A549 (cell line): ENCODE measurements at regions not wholly inside any gene's neighbourhood (a gene's known extent, or its start where the extent isn't known, plus 50 kb on each side); places are given as distances from the start of the nearest gene placed in this dataset.

ENCODE experiments used
- ATAC-seq, 2 experiments: fragments of 200-7000 bp in 1 of 2; fragments of >200 bp in 1 of 2; cut with Nextera tagmentation in 1 of 2; cut with Tn5 transposase in 1 of 2; 3 replicates each; pipeline versions ENCODE4 v1.8.0 to v1.9.1; 2018 to 2020; ENCODE audit warnings: mild to moderate bottlenecking in 1 of 2, moderate library complexity in 1 of 2
- CTCF ChIA-PET: fragments of 300-600 bp; sonication (Branson Sonifier 250); formaldehyde crosslinking; extraction: SDS; loops from one replicate; lab custom pipeline; 2021; ENCODE audit warnings: antibody characterized with exemption, inconsistent platforms; lab: Yijun Ruan, JAX
- POLR2A ChIA-PET: fragments of 350-600 bp; formaldehyde crosslinking; extraction: SDS; loops from one replicate; lab custom pipeline; 2021; ENCODE audit warnings: antibody characterized with exemption, inconsistent platforms; lab: Yijun Ruan, JAX
- DNase-seq, 2 experiments: peaks; one replicate each; pipeline versions ENCODE4 v3.0.0 to v3.0.0-alpha.2; 2011 to 2016; ENCODE audit warnings: low read depth in 1 of 2, low spot score in 1 of 2
- FAIRE-seq: peaks from 2 replicates; lab custom pipeline; 2011; peaks lifted over from hg19 to GRCh38; lab: Jason Lieb, UNC
- H3K27ac ChIP-seq, 2 experiments: fragments of >200 bp; sonication (Bioruptor Twin); formaldehyde crosslinking; 3 replicates each; pipeline ENCODE4 v1.5.1; 2016 to 2017
- H3K4me1 ChIP-seq: fragments of >200 bp; sonication (Bioruptor Twin); formaldehyde crosslinking; 3 replicates; pipeline ENCODE4 v1.6.1; 2016
- H3K4me2 ChIP-seq: fragments of >200 bp; sonication (Bioruptor Twin); formaldehyde crosslinking; 3 replicates; pipeline ENCODE4 v1.6.1; 2016
- H3K4me3 ChIP-seq: fragments of >200 bp; sonication (Bioruptor Twin); formaldehyde crosslinking; 3 replicates; pipeline ENCODE4 v1.5.1; 2016
- H3K9me3 ChIP-seq: fragments of >200 bp; sonication (Bioruptor Twin); formaldehyde crosslinking; 3 replicates; pipeline ENCODE4 v1.6.1; 2016
- CEBPB ChIP-seq, 2 experiments: fragments of >200 bp in 1 of 2; sonication (Bioruptor Twin) in 1 of 2; formaldehyde crosslinking in 1 of 2; IDR thresholded peaks; 2 replicates each; pipeline ENCODE4 v1.6.1; 2012 to 2016
- CHD2 ChIP-seq: fragments of 150-350 bp; IDR thresholded peaks from 2 replicates; pipeline ENCODE4 v1.6.1; 2014; ENCODE audit warnings: low read length; ENCODE audit not compliant: partially characterized antibody
- CHD4 ChIP-seq: fragments of 200-600 bp; sonication (generic); IDR thresholded peaks from 2 replicates; pipeline ENCODE4 v1.6.1; 2016; ENCODE audit warnings: antibody characterized with exemption, mild to moderate bottlenecking, borderline replicate concordance
- EHMT2 ChIP-seq: fragments of 200-600 bp; sonication (generic); IDR thresholded peaks from 2 replicates; pipeline ENCODE4 v1.6.1; 2016; ENCODE audit warnings: antibody characterized with exemption, low read depth, mild to moderate bottlenecking, moderate library complexity
- FOSB ChIP-seq: fragments of 250-450 bp; sonication (Bioruptor Pico); IDR thresholded peaks from 2 replicates; pipeline ENCODE4 v1.5.0; 2020; ENCODE audit warnings: mild to moderate bottlenecking, moderate library complexity
- FOSL2 ChIP-seq, 2 experiments: fragments of 450-650 bp in 1 of 2; fragments of >200 bp in 1 of 2; sonication (Bioruptor Twin) in 1 of 2; formaldehyde crosslinking; IDR thresholded peaks; 2 replicates each; pipeline versions ENCODE4 v1.5.0 to v1.6.1; 2016 to 2020; ENCODE audit warnings: mild to moderate bottlenecking in 1 of 2, moderate library complexity in 1 of 2
- FOXS1 ChIP-seq: fragments of 250-450 bp; sonication (Bioruptor Pico); IDR thresholded peaks from 2 replicates; pipeline ENCODE4 v1.5.0; 2020; ENCODE audit warnings: mild to moderate bottlenecking, moderate library complexity
- GATA3 ChIP-seq: IDR thresholded peaks from 2 replicates; pipeline ENCODE4 v1.6.1; 2012; ENCODE audit warnings: borderline replicate concordance
- HEYL ChIP-seq: fragments of 250-450 bp; sonication (Bioruptor Pico); IDR thresholded peaks from 2 replicates; pipeline ENCODE4 v1.8.0; 2021; ENCODE audit warnings: mild to moderate bottlenecking, moderate library complexity
- JUNB ChIP-seq: fragments of >200 bp; sonication (Bioruptor Twin); formaldehyde crosslinking; IDR thresholded peaks from 2 replicates; pipeline ENCODE4 v1.6.1; 2016
- KDM5A ChIP-seq: fragments of 200-600 bp; sonication (generic); IDR thresholded peaks from 2 replicates; pipeline ENCODE4 v1.6.1; 2016; ENCODE audit warnings: antibody characterized with exemption, mild to moderate bottlenecking
- MAFK ChIP-seq: fragments of 450-650 bp; IDR thresholded peaks from 2 replicates; pipeline ENCODE4 v1.6.1; 2014; ENCODE audit not compliant: partially characterized antibody
- NPAS2 ChIP-seq: fragments of 250-450 bp; sonication (Bioruptor Pico); IDR thresholded peaks from 2 replicates; pipeline ENCODE4 v1.8.0; 2022; ENCODE audit warnings: mild to moderate bottlenecking, moderate library complexity, borderline replicate concordance
- PHF8 ChIP-seq: fragments of 200-600 bp; sonication (generic); IDR thresholded peaks from 2 replicates; pipeline ENCODE4 v1.6.1; 2016; ENCODE audit warnings: low read depth, mild to moderate bottlenecking, antibody characterized with exemption, moderate library complexity, borderline replicate concordance
- POLR2A ChIP-seq: IDR thresholded peaks from 2 replicates; pipeline ENCODE4 v1.6.1; 2012; ENCODE audit warnings: mild to moderate bottlenecking, low read length
- RARB ChIP-seq: fragments of 250-450 bp; sonication (Bioruptor Pico); IDR thresholded peaks from 2 replicates; pipeline ENCODE4 v1.8.0; 2021; ENCODE audit warnings: mild to moderate bottlenecking, moderate library complexity
- RNF2 ChIP-seq: fragments of 200-600 bp; sonication (generic); IDR thresholded peaks from 2 replicates; pipeline ENCODE4 v1.6.1; 2016; ENCODE audit warnings: low read depth, mild to moderate bottlenecking, antibody characterized with exemption, moderate library complexity, borderline replicate concordance
- SMC3 ChIP-seq: fragments of >200 bp; sonication (Bioruptor Twin); formaldehyde crosslinking; IDR thresholded peaks from 3 replicates; pipeline ENCODE4 v1.6.1; 2018; ENCODE audit warnings: inconsistent platforms
- SREBF2 ChIP-seq: fragments of 450-650 bp; IDR thresholded peaks from 2 replicates; pipeline ENCODE4 v1.6.1; 2014; ENCODE audit warnings: mild to moderate bottlenecking, moderate library complexity
- ZFP36 ChIP-seq: fragments of 450-650 bp; IDR thresholded peaks from 2 replicates; pipeline ENCODE4 v1.6.1; 2014; ENCODE audit warnings: borderline replicate concordance; ENCODE audit not compliant: partially characterized antibody
- ZSCAN20 ChIP-seq: fragments of 250-450 bp; sonication (Bioruptor Pico); IDR thresholded peaks from 2 replicates; pipeline ENCODE4 v1.8.0; 2022; ENCODE audit warnings: mild to moderate bottlenecking, moderate library complexity
- WGBS: methylation state at CpG from one replicate; pipeline ENCODE4 v1.1.6; 2017; ENCODE audit errors: missing lambda C conversion rate; 5-methylcytosine and 5-hydroxymethylcytosine counted together
- TF ChIP-seq, protein P1 (sequence below): fragments of >200 bp; sonication (Bioruptor Twin); formaldehyde crosslinking; IDR thresholded peaks from 3 replicates; pipeline ENCODE4 v1.6.1; 2016
- TF ChIP-seq, protein P2 (sequence below): fragments of 450-650 bp; IDR thresholded peaks from 2 replicates; pipeline ENCODE4 v1.6.1; 2014; ENCODE audit warnings: antibody characterized with exemption
- TF ChIP-seq, protein P3 (sequence below): IDR thresholded peaks from 2 replicates; pipeline ENCODE4 v1.6.1; 2012
- TF ChIP-seq, protein P4 (sequence below): fragments of 150-350 bp; IDR thresholded peaks from 2 replicates; pipeline ENCODE4 v1.6.1; 2014; ENCODE audit warnings: low read depth, mild to moderate bottlenecking, low read length
- TF ChIP-seq, protein P5 (sequence below): IDR thresholded peaks from 2 replicates; pipeline ENCODE4 v1.6.1; 2012
- TF ChIP-seq, protein P6 (sequence below): fragments of 250-450 bp; sonication (Bioruptor Pico); IDR thresholded peaks from 2 replicates; pipeline ENCODE4 v1.5.0; 2021; ENCODE audit warnings: mild to moderate bottlenecking, moderate library complexity, borderline replicate concordance
- TF ChIP-seq, protein P7 (sequence below): IDR thresholded peaks from 2 replicates; pipeline ENCODE4 v1.6.1; 2012; ENCODE audit warnings: low read depth, borderline replicate concordance

DNA sequence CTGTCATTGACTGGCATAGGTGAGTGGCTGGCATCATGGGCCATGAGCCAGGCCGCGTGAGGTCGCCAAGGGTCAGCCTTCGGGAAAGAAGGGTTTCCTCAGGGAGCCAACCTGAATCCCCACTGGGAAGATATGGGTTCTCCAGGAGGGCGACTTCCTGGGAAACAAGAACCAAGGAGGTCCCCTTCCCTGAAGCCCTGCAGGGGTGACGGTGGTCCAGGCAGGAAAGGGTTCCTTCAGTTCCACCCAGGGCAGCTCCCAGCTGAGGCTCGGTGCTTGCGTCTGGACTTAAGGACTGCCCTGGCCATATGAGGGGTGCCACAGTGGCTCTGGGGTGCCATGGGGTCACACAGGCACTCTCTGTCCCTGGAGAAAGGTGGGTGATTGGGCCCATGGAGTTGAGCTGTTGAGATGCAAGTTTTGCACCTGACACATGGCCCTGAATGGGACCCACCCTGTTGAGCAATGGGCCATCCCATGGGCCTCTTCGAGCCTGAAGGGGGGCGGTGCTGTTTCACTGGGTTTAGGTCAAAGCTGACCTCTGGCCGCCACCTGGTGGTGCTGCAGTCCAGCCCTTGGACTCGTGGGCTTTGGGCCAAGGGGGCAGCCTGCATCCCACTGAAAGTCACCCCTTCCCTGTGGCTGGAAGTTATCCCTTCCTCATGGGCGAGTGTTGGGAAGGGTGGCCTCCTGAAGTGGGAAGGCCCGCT lies 228.1 kb downstream of the SNRPN start:
- H3K4me1 ChIP-seq: no peaks in the 10 kb centered on the region
- CTCF ChIA-PET: no interaction called here
- no peak overlapping the region for H3K27ac ChIP-seq
- WGBS: 45% methylated on average over 6 of the region's 14 CpGs
- POLR2A ChIA-PET: no interaction called here
- DNase-seq (no peak), ATAC-seq (no peak), FAIRE-seq (no peak)
- TF ChIP-seq SREBF2 (no peak), JUNB (no peak), KDM5A (no peak), MAFK (no peak), CHD4 (no peak), ZFP36 (no peak), RNF2 (no peak), CEBPB (IDR thresholded peaks at IDR 0.05) (no peak), ZSCAN20 (no peak), NPAS2 (CRISPR knock-in tag) (no peak)
- TF ChIP-seq, protein P1, sequence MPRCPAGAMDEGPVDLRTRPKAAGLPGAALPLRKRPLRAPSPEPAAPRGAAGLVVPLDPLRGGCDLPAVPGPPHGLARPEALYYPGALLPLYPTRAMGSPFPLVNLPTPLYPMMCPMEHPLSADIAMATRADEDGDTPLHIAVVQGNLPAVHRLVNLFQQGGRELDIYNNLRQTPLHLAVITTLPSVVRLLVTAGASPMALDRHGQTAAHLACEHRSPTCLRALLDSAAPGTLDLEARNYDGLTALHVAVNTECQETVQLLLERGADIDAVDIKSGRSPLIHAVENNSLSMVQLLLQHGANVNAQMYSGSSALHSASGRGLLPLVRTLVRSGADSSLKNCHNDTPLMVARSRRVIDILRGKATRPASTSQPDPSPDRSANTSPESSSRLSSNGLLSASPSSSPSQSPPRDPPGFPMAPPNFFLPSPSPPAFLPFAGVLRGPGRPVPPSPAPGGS: no peak
- no peak overlapping the region for H3K4me3 ChIP-seq
- H3K4me2 ChIP-seq: no peak overlapping the region
- H3K9me3 ChIP-seq: no peaks in the 10 kb centered on the region; the same call in 2 of the 3 replicates

DNA sequence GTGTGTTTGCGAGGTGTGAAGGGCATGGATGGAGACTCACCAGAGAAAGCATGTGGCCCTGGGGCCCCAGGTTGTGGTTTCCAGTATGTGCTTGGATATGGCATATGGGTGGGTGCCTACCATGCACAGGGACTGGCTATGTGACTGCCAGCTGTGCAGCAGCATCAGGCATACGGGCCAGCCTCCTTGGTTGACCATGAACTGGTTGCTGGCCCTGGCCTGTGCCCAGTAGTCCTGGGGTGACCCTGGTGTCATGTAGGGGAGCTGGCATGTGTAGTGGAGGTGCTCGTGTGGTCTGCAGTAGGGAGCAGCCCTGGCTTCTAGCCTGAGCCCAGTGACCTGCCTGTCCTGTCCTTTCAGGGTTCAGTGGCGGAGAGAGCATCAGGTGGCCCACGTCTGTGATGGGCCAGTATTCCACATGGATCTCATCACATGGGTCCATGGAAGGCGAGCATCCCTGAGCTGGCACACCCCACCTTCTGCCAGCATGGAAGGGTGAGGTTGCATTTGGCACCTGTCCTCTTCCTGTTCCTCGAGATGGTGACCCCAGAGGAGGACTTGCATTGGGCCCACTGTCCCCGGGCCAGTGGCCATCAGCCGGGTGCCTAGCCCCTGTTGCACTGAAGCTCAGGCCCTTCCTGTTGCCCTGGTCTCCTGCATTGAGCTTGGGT lies 228.9 kb downstream of the SNRPN start:
- Histone ChIP-seq H3K27ac (no peak overlapping the region), H3K4me1 (no peaks in the 10 kb centered on the region), H3K4me2 (no peak overlapping the region), H3K9me3 (no peaks in the 10 kb centered on the region; the same call in 2 of the 3 replicates), H3K4me3 (no peak overlapping the region)
- ChIA-PET POLR2A (no interaction called here), CTCF (no interaction called here)
- WGBS: 0% methylated on average over 4 of the region's 9 CpGs
- DNase-seq (no peak), FAIRE-seq (no peak), ATAC-seq (no peak)
- TF ChIP-seq, protein P2, sequence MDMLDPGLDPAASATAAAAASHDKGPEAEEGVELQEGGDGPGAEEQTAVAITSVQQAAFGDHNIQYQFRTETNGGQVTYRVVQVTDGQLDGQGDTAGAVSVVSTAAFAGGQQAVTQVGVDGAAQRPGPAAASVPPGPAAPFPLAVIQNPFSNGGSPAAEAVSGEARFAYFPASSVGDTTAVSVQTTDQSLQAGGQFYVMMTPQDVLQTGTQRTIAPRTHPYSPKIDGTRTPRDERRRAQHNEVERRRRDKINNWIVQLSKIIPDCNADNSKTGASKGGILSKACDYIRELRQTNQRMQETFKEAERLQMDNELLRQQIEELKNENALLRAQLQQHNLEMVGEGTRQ: no peak
- TF ChIP-seq, protein P3, sequence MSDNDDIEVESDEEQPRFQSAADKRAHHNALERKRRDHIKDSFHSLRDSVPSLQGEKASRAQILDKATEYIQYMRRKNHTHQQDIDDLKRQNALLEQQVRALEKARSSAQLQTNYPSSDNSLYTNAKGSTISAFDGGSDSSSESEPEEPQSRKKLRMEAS: no peak
- TF ChIP-seq SREBF2 (no peak), PHF8 (no peak), FOXS1 (CRISPR knock-in tag) (no peak), EHMT2 (no peak), FOSL2 (IDR thresholded peaks at IDR 0.05) (no peak), FOSL2 (CRISPR knock-in tag; IDR thresholded peaks at IDR 0.05) (no peak), CHD2 (no peak), HEYL (CRISPR knock-in tag) (no peak), GATA3 (no peak), CEBPB (IDR thresholded peaks at IDR 0.05) (no peak), FOSB (CRISPR knock-in tag) (no peak), SMC3 (no peak), RARB (CRISPR knock-in tag) (no peak), POLR2A (no peak)
- TF ChIP-seq, protein P4, sequence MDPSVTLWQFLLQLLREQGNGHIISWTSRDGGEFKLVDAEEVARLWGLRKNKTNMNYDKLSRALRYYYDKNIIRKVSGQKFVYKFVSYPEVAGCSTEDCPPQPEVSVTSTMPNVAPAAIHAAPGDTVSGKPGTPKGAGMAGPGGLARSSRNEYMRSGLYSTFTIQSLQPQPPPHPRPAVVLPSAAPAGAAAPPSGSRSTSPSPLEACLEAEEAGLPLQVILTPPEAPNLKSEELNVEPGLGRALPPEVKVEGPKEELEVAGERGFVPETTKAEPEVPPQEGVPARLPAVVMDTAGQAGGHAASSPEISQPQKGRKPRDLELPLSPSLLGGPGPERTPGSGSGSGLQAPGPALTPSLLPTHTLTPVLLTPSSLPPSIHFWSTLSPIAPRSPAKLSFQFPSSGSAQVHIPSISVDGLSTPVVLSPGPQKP: no peak
- TF ChIP-seq, protein P5, sequence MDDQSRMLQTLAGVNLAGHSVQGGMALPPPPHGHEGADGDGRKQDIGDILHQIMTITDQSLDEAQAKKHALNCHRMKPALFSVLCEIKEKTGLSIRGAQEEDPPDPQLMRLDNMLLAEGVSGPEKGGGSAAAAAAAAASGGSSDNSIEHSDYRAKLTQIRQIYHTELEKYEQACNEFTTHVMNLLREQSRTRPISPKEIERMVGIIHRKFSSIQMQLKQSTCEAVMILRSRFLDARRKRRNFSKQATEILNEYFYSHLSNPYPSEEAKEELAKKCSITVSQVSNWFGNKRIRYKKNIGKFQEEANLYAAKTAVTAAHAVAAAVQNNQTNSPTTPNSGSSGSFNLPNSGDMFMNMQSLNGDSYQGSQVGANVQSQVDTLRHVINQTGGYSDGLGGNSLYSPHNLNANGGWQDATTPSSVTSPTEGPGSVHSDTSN: no peak
- TF ChIP-seq, protein P6, sequence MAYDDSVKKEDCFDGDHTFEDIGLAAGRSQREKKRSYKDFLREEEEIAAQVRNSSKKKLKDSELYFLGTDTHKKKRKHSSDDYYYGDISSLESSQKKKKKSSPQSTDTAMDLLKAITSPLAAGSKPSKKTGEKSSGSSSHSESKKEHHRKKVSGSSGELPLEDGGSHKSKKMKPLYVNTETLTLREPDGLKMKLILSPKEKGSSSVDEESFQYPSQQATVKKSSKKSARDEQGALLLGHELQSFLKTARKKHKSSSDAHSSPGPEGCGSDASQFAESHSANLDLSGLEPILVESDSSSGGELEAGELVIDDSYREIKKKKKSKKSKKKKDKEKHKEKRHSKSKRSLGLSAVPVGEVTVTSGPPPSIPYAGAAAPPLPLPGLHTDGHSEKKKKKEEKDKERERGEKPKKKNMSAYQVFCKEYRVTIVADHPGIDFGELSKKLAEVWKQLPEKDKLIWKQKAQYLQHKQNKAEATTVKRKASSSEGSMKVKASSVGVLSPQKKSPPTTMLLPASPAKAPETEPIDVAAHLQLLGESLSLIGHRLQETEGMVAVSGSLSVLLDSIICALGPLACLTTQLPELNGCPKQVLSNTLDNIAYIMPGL: no peak
- TF ChIP-seq, protein P7, sequence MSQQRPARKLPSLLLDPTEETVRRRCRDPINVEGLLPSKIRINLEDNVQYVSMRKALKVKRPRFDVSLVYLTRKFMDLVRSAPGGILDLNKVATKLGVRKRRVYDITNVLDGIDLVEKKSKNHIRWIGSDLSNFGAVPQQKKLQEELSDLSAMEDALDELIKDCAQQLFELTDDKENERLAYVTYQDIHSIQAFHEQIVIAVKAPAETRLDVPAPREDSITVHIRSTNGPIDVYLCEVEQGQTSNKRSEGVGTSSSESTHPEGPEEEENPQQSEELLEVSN: no peak
